HG03571 (cell line): ENCODE measurements at regions not wholly inside any gene's neighbourhood (a gene's known extent, or its start where the extent isn't known, plus 50 kb on each side); places are given as distances from the start of the nearest gene placed in this dataset.

Experiments used
- ATAC-seq: cut with Tn5 transposase; IDR thresholded peaks from one replicate; pipeline ENCODE4 v1.9.1; 2021; ENCODE audit not compliant: unreplicated experiment

GRCh38 chr3:107970993-107971580 lies 119.7 kb downstream of the CD47 start:
- ATAC-seq, result no peak

DNA sequence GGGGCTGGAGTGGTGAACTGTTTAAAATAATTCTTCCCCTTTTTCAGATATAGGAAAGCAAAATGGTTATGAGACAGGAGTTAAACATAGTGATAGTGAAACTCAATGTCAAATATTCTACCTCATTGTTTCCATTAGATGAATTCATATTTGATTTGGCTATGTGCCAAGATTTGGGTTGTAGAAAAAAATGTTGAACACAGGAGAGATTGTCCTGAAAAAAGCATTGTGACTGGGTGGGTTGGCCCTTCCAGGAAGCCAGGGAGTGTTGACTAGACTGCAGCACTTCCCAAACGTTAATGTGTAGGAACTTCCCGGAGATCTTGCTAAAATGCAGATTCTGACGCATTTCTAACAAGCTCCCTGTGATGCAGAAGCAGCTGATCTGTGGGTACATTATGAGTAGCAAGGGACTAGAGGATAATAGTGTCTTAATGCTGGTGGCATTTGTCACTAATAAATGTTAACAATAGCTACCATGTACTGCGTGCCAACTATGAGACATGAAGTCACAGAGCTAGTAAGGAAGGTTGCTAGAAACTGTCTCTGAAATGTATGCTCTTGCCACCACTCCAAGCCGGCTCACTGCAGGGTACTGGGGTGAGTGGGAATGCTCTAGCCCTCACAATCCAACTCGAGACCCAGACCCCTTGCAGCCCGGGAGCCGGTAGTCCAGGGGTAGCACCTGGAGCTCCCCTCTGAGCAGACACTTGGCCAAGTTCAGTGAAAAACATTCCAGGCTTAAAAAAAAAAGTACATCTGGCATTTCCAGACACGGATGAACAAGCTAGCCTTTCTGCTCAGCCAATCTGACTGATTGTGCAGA lies 120.6 kb downstream of the CD47 start:
- ATAC-seq, result no peak

DNA sequence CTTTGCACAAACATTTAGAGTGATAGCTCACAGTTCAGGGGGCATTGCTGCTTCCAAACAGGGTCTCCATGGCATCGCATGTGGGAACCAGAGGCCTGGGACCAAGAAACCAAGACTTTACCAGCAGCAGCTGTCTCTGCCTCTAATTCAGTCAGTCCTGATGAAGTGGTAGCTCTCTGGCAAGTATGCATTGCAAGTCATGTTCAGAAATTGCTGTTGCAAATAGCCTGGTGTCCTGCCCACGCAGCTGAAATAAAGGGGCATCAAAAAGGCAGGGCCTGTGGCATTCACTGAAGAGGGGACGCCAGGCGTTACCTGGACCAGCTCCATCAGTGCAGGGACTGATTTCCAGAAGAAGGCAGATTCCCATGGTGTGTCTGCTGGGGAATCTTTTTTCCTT lies 121.3 kb downstream of the CD47 start:
- ATAC-seq, result no peak

- no peak for ATAC-seq
Observed at GRCh38 chr3:107966276-107966675, 124.6 kb downstream of the CD47 start.

DNA sequence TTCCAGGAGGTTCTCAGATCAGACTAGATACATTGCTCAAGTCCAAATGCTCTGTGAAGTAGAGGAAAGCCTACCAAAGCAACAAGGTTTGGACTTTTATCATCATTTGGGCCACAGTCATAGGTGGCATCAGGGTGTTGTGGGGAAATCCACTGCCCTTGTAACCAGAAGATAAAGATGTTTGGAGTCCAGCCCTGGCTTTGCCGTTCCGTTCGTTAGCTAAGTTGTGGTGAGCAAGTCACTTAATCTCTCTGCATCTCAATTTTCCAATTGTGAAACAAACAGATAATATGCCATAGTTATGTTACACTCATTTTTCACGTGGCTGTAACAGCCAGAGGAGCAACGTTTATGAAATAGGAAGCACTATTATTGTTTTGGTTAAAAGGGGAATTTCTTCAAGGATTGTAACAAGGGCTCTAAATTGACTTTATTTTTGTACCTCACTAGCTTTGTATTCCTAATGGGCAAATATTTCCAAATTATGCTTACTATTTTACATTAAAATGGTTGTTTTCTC lies 125.6 kb downstream of the CD47 start:
- ATAC-seq, result no peak

GRCh38 chr3:107963581-107963980 lies 127.2 kb downstream of the CD47 start:
- no peak for ATAC-seq

DNA sequence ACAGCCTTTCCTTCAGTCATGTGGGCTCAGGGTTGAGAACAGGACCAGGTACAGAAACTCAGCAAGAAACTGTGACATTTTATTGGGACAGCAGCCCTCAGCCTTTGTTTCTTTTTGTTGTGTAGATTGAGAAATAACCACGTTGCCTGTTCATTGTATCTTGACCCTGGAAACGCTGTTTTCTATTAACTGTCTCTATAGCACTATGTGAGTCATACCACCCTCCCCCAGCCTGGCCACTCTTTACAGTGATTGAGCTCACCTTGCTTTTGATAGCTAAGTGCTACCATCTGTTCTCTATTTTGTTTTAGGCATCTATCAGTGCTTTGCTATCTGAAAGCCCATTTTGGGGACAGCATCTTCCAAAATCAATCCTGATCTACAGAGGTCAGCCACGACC lies 127.9 kb downstream of the CD47 start:
- ATAC-seq, result no peak

- no peak for ATAC-seq
Observed at GRCh38 chr3:107962037-107962436, 128.8 kb downstream of the CD47 start.

- ATAC-seq, result no peak
Observed at GRCh38 chr3:107959550-107960154, 131.2 kb downstream of the CD47 start.

- ATAC-seq, result no peak
Observed at GRCh38 chr3:107958146-107958545, 132.7 kb downstream of the CD47 start.

- ATAC-seq, result no peak
Observed at GRCh38 chr3:107956991-107957900, 133.6 kb downstream of the CD47 start.

DNA sequence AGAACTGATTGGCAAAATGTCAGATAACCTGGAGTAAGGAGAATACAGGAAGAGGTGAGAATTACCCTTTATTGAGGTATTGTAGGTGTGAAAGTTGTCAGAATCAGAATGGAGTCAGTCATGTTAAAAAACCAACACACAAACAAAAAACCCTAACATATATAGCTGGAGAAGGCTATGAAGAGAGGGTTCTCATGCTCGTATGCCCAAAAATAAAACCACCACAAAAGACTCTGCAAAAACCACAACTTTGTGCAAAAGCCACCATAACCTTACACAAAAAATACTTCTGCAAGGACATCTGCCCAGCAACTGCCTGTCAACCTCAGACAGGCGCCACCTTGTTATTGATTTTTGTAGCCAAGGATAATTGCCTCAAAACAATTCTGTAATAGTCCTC lies 136.0 kb downstream of the CD47 start:
- ATAC-seq, result no peak

DNA sequence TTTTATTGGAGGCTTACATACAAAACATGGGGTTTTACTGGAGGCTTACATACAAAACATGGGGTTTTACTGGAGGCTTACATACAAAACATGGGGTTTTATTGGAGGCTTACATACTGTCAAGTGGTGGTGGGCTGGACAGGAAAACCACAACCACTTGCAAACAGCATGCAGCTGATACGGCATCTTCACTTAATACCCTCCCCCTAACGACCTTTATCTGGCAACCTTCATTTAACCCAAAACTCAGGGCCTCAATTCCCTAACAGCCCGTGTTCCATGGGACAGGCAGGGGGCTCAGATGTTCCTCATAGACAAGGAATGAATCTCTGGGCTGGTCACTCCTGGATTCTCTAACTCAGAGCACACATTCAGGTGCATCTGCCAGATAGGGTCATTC lies 137.1 kb downstream of the CD47 start:
- ATAC-seq, result no peak

DNA sequence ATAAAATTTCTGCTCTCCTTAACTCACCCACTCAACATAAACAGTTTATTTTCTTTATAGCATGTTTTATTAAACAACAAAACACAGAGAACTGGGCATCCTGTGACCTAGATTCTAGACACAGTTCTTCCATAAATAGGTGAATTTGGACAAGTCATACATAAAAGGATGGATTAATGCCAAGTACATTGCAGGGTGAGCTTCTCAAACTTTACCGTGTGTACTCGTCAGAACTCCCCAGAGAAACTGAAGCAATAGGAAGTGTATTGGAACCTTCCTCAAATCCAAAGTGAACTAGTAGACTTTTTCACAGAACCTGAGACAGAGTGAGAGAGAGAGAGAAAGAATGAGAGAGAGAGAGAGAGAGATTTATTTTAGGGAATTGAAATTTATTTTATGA lies 139.7 kb downstream of the CD47 start:
- no peak for ATAC-seq

DNA sequence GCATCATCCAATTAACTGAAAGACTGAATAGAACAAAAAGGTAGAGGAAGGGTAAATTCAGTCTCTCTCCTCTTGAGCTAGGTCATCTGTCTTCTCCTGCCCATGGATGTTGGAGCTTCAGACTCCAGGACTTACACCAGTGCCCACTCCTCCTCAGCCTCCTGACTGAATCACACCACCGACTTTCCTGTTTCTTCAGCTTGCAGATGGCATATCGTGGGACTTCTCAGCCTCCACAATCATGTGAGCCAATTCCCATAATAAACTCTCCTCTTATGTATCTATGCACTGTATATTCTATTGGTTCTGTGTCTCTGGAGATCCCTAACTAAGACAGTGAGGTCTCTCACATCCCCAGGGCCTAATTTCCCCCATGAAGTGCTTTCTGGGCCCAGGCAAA lies 140.4 kb downstream of the CD47 start:
- ATAC-seq, result no peak

DNA sequence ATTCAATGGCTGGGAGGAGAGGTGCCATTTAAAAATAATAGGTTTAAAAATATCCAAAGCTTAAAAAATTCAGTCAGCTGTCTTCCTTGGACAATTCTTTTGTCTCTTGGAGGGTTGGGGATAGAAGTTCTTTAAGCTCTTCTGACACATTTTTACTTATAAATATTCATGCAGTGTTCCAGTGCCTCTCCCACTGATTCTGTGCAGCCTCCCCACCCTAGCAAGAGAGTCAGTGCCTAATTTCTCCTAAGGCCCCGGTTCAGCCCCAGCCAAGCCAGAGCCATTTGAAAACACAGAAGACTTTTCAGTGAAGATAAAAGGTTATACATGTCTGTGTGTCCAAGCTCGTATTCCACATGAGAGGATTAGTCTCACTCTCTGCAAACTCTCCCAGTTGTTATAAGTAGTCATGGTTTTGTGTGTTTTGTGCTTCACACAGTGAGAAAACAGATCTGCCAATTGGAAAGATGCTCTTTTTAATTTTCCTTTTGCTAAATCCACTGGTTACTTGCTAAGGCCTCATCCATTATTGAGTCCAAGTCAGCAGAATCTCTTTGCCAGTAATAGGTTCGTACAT lies 141.3 kb downstream of the CD47 start:
- ATAC-seq, result no peak

GRCh38 chr3:107947203-107947602 lies 143.6 kb downstream of the CD47 start:
- no peak for ATAC-seq

GRCh38 chr3:107946700-107947099 lies 144.1 kb downstream of the CD47 start:
- ATAC-seq, result no peak

GRCh38 chr3:107945417-107946094 lies 145.3 kb downstream of the CD47 start:
- ATAC-seq, result no peak
